Nephron (organoid): ENCODE measurements at regions not wholly inside any gene's neighbourhood (a gene's known extent, or its start where the extent isn't known, plus 50 kb on each side); places are given as distances from the start of the nearest gene placed in this dataset.
"Not testable (repeated sequence)": the region's sequence is repeated elsewhere in the genome, so short reads cannot be mapped to it uniquely, and the experiment has no call there.

Experiments used
- H3K27ac Mint-ChIP-seq, 3 experiments: 2 replicates each; pipeline ENCODE4 v1.8.0; 2020; ENCODE audit warnings: mixed read lengths in 3 of 3, mild to moderate bottlenecking in 2 of 3, moderate library complexity in 1 of 3
- H3K27me3 Mint-ChIP-seq: 2 replicates; pipeline ENCODE4 v1.8.0; 2021; ENCODE audit warnings: low read depth, mild to moderate bottlenecking, moderate library complexity, mixed read lengths
- H3K36me3 Mint-ChIP-seq: 2 replicates; pipeline ENCODE4 v1.8.0; 2020; ENCODE audit warnings: low read depth, mixed read lengths
- H3K4me1 Mint-ChIP-seq: 2 replicates; pipeline ENCODE4 v1.8.0; 2020; ENCODE audit warnings: mixed read lengths
- H3K4me3 Mint-ChIP-seq, 3 experiments: 2 replicates each; pipeline ENCODE4 v1.8.0; 2020; ENCODE audit warnings: mild to moderate bottlenecking in 3 of 3, mixed read lengths in 3 of 3, moderate library complexity in 2 of 3
- H3K9me3 Mint-ChIP-seq: 2 replicates; pipeline ENCODE4 v1.8.0; 2020; ENCODE audit warnings: mixed read lengths
- TF ChIP-seq, protein P1 (sequence below), 3 experiments: fragments of 200-600 bp; sonication (generic); IDR thresholded peaks; one replicate each; pipeline ENCODE4 v1.5.0; 2021; ENCODE audit warnings: antibody characterized with exemption in 3 of 3; ENCODE audit not compliant: unreplicated experiment in 3 of 3

DNA sequence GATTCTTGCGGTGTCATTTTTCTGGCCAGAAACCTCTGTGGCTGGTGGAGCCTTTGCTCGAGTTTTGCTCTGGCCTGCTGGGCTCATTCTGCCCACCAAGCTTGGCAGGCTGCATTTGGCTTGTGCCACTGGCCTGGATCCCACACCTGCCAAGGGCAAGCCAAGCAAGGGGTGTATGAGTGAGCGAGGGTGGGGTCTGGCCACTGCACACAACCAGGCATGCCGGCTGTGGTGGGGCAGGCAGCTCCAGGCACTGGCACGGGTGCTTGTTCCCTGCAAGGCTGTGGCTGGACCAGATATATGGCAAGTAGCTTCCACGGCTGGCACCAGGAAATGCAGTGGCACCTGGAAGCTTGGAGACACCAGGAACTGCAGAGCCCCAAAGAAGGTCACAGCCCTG, 68.6 kb upstream of the PPP3CA start:
- H3K27me3 Mint-ChIP-seq: no peaks in the 10 kb centered on the region
- no peaks in the 10 kb centered on the region for H3K9me3 Mint-ChIP-seq
- TF ChIP-seq, protein P1, sequence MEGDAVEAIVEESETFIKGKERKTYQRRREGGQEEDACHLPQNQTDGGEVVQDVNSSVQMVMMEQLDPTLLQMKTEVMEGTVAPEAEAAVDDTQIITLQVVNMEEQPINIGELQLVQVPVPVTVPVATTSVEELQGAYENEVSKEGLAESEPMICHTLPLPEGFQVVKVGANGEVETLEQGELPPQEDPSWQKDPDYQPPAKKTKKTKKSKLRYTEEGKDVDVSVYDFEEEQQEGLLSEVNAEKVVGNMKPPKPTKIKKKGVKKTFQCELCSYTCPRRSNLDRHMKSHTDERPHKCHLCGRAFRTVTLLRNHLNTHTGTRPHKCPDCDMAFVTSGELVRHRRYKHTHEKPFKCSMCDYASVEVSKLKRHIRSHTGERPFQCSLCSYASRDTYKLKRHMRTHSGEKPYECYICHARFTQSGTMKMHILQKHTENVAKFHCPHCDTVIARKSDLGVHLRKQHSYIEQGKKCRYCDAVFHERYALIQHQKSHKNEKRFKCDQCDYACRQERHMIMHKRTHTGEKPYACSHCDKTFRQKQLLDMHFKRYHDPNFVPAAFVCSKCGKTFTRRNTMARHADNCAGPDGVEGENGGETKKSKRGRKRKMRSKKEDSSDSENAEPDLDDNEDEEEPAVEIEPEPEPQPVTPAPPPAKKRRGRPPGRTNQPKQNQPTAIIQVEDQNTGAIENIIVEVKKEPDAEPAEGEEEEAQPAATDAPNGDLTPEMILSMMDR (IDR thresholded peaks at IDR 0.05; ENCODE audit: unreplicated experiment in 3 of 3): no peak
- no peak overlapping the region for H3K27ac Mint-ChIP-seq
- no peaks in the 10 kb centered on the region for H3K36me3 Mint-ChIP-seq
- H3K4me3 Mint-ChIP-seq: no peak overlapping the region
- peaks cover 18% of the 10 kb centered on the region for H3K4me1 Mint-ChIP-seq

DNA sequence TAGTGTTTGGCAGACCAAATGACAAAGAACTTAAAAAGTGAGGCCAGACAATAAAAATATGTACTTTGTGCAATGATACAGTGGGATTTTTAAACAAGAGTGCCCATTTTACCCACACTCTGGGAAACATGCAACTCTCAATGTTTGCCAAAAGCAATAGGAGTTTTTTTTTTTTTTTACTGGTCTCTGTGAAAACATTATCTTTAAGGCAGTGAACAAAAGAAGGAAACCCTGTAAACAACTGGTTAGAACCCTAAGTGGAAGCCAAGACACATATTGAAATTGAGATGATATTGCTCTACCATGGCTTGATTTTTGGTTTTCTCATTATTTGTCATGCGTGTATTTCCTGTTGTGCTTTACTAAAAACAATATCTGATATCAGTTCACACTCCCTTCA, 67.2 kb upstream of the PPP3CA start:
- TF ChIP-seq, protein P1 (IDR thresholded peaks at IDR 0.05; ENCODE audit: unreplicated experiment in 3 of 3): no peak
- no peaks in the 10 kb centered on the region for H3K9me3 Mint-ChIP-seq

DNA sequence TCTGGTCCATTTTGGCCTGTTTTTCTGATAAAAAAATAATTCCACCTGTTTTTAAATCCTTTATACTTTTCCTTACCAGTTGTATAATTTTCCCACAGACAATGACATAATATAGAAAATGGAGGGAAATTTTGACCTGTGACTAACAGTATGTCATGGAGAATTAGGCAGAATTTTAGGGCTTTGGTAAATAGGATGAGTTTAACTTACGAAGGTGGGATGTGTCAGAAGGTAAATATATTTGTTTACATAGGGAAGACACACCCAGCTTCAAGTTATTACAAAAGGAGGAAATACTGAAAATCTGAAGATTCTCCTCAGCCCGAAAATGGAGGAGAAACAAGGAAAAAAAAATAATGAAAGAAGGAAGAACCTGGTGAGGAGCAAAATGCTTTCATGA, 64.6 kb upstream of the PPP3CA start:
- Mint-ChIP-seq H3K9me3 (no peaks in the 10 kb centered on the region), H3K27me3 (no peaks in the 10 kb centered on the region), H3K36me3 (no peaks in the 10 kb centered on the region), H3K4me1 (no peaks in the 10 kb centered on the region), H3K4me3 (no peak overlapping the region), H3K27ac (no peak overlapping the region)
- TF ChIP-seq, protein P1 (IDR thresholded peaks at IDR 0.05; ENCODE audit: unreplicated experiment in 3 of 3): no peak

More for the DNA sequence above, 67.2 kb upstream of the PPP3CA start:
- Mint-ChIP-seq H3K4me1 (peaks cover 15% of the 10 kb centered on the region), H3K27me3 (no peaks in the 10 kb centered on the region), H3K4me3 (no peak overlapping the region), H3K27ac (no peak overlapping the region), H3K36me3 (no peaks in the 10 kb centered on the region)

DNA sequence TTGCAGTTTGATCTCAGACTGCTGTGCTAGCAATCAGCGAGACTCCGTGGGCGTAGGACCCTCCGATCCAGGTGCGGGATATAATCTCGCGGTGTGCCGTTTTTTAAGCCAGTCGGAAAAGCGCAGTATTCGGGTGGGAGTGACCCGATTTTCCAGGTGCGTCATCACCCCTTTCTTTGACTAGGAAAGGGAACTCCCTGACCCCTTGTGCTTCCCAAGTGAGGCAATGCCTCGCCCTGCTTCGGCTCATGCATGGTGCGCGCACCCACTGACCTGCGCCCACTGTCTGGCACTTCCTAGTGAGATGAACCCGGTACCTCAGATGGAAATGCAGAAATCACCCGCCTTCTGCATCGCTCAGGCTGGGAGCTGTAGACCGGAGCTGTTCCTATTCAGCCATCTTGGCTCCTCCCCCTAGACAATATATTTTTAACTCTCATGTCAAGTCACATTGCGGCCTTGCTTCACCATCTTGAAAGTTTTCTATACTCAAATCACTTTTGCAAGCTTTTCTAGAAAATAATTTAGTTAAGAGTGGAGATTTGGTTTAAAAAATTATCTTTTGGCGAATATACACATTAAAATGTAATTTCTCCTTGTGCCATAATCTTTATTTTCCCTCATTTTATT, 64.1 kb upstream of the PPP3CA start:
- not testable (repeated sequence) for H3K4me3 Mint-ChIP-seq, H3K36me3 Mint-ChIP-seq, H3K4me1 Mint-ChIP-seq, H3K9me3 Mint-ChIP-seq, H3K27me3 Mint-ChIP-seq, H3K27ac Mint-ChIP-seq

DNA sequence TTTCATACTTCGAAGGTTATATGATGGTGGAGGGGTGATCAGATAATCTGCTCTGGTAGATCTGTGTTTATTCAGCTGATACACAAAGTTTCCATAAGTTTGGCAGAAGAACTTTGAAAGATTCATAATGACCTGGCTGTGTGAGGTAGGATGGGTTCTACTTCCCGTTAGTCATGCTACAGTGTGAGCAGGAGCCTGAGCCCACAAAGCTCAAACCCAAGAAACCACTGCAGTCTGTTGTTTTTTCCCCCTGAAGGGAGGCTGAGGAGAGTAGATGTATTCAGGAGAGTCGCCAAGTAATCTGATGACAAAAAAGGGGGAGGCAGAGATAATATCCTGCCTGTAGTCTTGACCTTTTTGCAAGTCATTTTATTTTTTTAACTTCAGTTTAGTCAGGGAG, 52.8 kb upstream of the PPP3CA start:
- H3K27ac Mint-ChIP-seq: no peak overlapping the region
- TF ChIP-seq, protein P1 (IDR thresholded peaks at IDR 0.05; ENCODE audit: unreplicated experiment in 3 of 3): no peak
- no peaks in the 10 kb centered on the region for H3K9me3 Mint-ChIP-seq
- no peak overlapping the region for H3K4me3 Mint-ChIP-seq
- H3K36me3 Mint-ChIP-seq: no peaks in the 10 kb centered on the region
- H3K27me3 Mint-ChIP-seq: no peaks in the 10 kb centered on the region
- H3K4me1 Mint-ChIP-seq: no peaks in the 10 kb centered on the region

DNA sequence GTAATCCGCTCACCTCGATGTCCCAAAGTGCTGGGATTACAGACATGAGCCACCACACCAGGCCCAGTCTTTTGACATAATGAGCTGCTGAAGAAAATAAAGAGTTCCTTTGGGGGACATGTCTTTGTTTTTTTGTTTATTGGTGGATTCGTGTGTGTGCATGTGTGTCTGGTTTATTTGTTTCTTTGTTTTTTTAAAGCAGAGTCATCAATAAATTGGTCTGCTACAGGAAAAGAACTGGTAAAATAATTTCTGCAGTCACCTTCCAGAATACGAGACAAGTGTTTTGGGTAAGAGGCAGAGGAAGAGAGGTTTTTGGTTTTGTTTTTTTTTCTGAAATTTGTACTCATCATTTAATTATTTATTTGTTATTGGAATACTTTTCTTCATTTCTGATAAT, 51.5 kb upstream of the PPP3CA start:
- no peaks in the 10 kb centered on the region for H3K27me3 Mint-ChIP-seq
- no peaks in the 10 kb centered on the region for H3K9me3 Mint-ChIP-seq
- no peaks in the 10 kb centered on the region for H3K4me1 Mint-ChIP-seq
- TF ChIP-seq, protein P1 (IDR thresholded peaks at IDR 0.05; ENCODE audit: unreplicated experiment in 3 of 3): no peak
- no peak overlapping the region for H3K27ac Mint-ChIP-seq
- H3K4me3 Mint-ChIP-seq: no peak overlapping the region
- no peaks in the 10 kb centered on the region for H3K36me3 Mint-ChIP-seq
